ENCODE measurements at regions not wholly inside any gene's neighbourhood (a gene's known extent, or its start where the extent isn't known, plus 50 kb on each side); places are given as distances from the start of the nearest gene placed in this dataset.

- Histone ChIP-seq H3K36me3 (ENCODE audit: control insufficient read depth in 1 of 2, insufficient read depth in 2 of 2, low read length in 2 of 2) (no peaks in the 10 kb centered on the region), H3K9me3 (ENCODE audit: control insufficient read depth in 1 of 2, low read length in 2 of 2) (no peaks in the 10 kb centered on the region), H3K27me3 (ENCODE audit: control insufficient read depth in 1 of 2, insufficient read depth in 2 of 2, low read length in 2 of 2) (no peaks in the 10 kb centered on the region), H3K4me3 (ENCODE audit: low read depth in 1 of 2, low read length in 2 of 2) (no peak overlapping the region), H3K9ac (ENCODE audit: low read depth in 1 of 2, low read length in 2 of 2) (no peak overlapping the region), H3K27ac (ENCODE audit: low read depth, low read length) (no peak overlapping the region), H3K4me1 (ENCODE audit: control insufficient read depth in 1 of 2, insufficient read depth in 2 of 2, low read length in 2 of 2) (no peaks in the 10 kb centered on the region)
Measured at GRCh38 chr2:82811946-82812345, 1647.1 kb downstream of the SUCLG1 start.

- no peaks in the 10 kb centered on the region for H3K27me3 ChIP-seq (ENCODE audit: control insufficient read depth in 1 of 2, insufficient read depth in 2 of 2, low read length in 2 of 2)
- H3K4me1 ChIP-seq (ENCODE audit: control insufficient read depth in 1 of 2, insufficient read depth in 2 of 2, low read length in 2 of 2): no peaks in the 10 kb centered on the region
- no peak overlapping the region for H3K9ac ChIP-seq (ENCODE audit: low read depth in 1 of 2, low read length in 2 of 2)
- no peaks in the 10 kb centered on the region for H3K36me3 ChIP-seq (ENCODE audit: control insufficient read depth in 1 of 2, insufficient read depth in 2 of 2, low read length in 2 of 2)
- peaks cover 8% of the 10 kb centered on the region in 2 donors for H3K9me3 ChIP-seq (ENCODE audit: control insufficient read depth in 1 of 2, low read length in 2 of 2)
- H3K27ac ChIP-seq (ENCODE audit: low read depth, low read length): no peak overlapping the region
- no peak overlapping the region for H3K4me3 ChIP-seq (ENCODE audit: low read depth in 1 of 2, low read length in 2 of 2)
Measured at GRCh38 chr2:82803307-82803706, 1655.8 kb downstream of the SUCLG1 start.

- H3K27me3 ChIP-seq (ENCODE audit: control insufficient read depth in 1 of 2, insufficient read depth in 2 of 2, low read length in 2 of 2): no peaks in the 10 kb centered on the region
- H3K9me3 ChIP-seq (ENCODE audit: control insufficient read depth in 1 of 2, low read length in 2 of 2): peaks cover 0 to 4% of the 10 kb centered on the region in 2 donors
- no peaks in the 10 kb centered on the region for H3K4me1 ChIP-seq (ENCODE audit: control insufficient read depth in 1 of 2, insufficient read depth in 2 of 2, low read length in 2 of 2)
- no peaks in the 10 kb centered on the region for H3K36me3 ChIP-seq (ENCODE audit: control insufficient read depth in 1 of 2, insufficient read depth in 2 of 2, low read length in 2 of 2)
- H3K9ac ChIP-seq (ENCODE audit: low read depth in 1 of 2, low read length in 2 of 2): no peak overlapping the region
- H3K4me3 ChIP-seq (ENCODE audit: low read depth in 1 of 2, low read length in 2 of 2): no peak overlapping the region
- no peak overlapping the region for H3K27ac ChIP-seq (ENCODE audit: low read depth, low read length)
Measured at GRCh38 chr2:82797469-82797868, 1661.6 kb downstream of the SUCLG1 start.

- Histone ChIP-seq H3K9me3 (ENCODE audit: control insufficient read depth in 1 of 2, low read length in 2 of 2) (peaks cover 0 to 4% of the 10 kb centered on the region in 2 donors), H3K36me3 (ENCODE audit: control insufficient read depth in 1 of 2, insufficient read depth in 2 of 2, low read length in 2 of 2) (no peaks in the 10 kb centered on the region), H3K27ac (ENCODE audit: low read depth, low read length) (no peak overlapping the region), H3K4me1 (ENCODE audit: control insufficient read depth in 1 of 2, insufficient read depth in 2 of 2, low read length in 2 of 2) (no peaks in the 10 kb centered on the region), H3K4me3 (ENCODE audit: low read depth in 1 of 2, low read length in 2 of 2) (no peak overlapping the region), H3K9ac (ENCODE audit: low read depth in 1 of 2, low read length in 2 of 2) (no peak overlapping the region), H3K27me3 (ENCODE audit: control insufficient read depth in 1 of 2, insufficient read depth in 2 of 2, low read length in 2 of 2) (no peaks in the 10 kb centered on the region)
Measured at GRCh38 chr2:82796132-82796531, 1662.9 kb downstream of the SUCLG1 start.

- H3K27me3 ChIP-seq (ENCODE audit: control insufficient read depth in 1 of 2, insufficient read depth in 2 of 2, low read length in 2 of 2): no peaks in the 10 kb centered on the region
- H3K27ac ChIP-seq (ENCODE audit: low read depth, low read length): no peak overlapping the region
- H3K9ac ChIP-seq (ENCODE audit: low read depth in 1 of 2, low read length in 2 of 2): no peak overlapping the region
- no peak overlapping the region for H3K4me3 ChIP-seq (ENCODE audit: low read depth in 1 of 2, low read length in 2 of 2)
- H3K9me3 ChIP-seq (ENCODE audit: control insufficient read depth in 1 of 2, low read length in 2 of 2): peaks cover 0 to 4% of the 10 kb centered on the region in 2 donors
- no peaks in the 10 kb centered on the region for H3K36me3 ChIP-seq (ENCODE audit: control insufficient read depth in 1 of 2, insufficient read depth in 2 of 2, low read length in 2 of 2)
- no peaks in the 10 kb centered on the region for H3K4me1 ChIP-seq (ENCODE audit: control insufficient read depth in 1 of 2, insufficient read depth in 2 of 2, low read length in 2 of 2)
Measured at GRCh38 chr2:82795446-82795845, 1663.6 kb downstream of the SUCLG1 start.

GRCh38 chr2:82793711-82794435, 1665.2 kb downstream of the SUCLG1 start:
- H3K4me3 ChIP-seq (ENCODE audit: low read depth in 1 of 2, low read length in 2 of 2): no peak overlapping the region
- no peak overlapping the region for H3K27ac ChIP-seq (ENCODE audit: low read depth, low read length)
- H3K4me1 ChIP-seq (ENCODE audit: control insufficient read depth in 1 of 2, insufficient read depth in 2 of 2, low read length in 2 of 2): no peaks in the 10 kb centered on the region

GRCh38 chr2:82792316-82792715, 1666.8 kb downstream of the SUCLG1 start:
- no peaks in the 10 kb centered on the region for H3K4me1 ChIP-seq (ENCODE audit: control insufficient read depth in 1 of 2, insufficient read depth in 2 of 2, low read length in 2 of 2)
- no peak overlapping the region for H3K9ac ChIP-seq (ENCODE audit: low read depth in 1 of 2, low read length in 2 of 2)
- H3K4me3 ChIP-seq (ENCODE audit: low read depth in 1 of 2, low read length in 2 of 2): no peak overlapping the region
- no peaks in the 10 kb centered on the region for H3K36me3 ChIP-seq (ENCODE audit: control insufficient read depth in 1 of 2, insufficient read depth in 2 of 2, low read length in 2 of 2)
- H3K9me3 ChIP-seq (ENCODE audit: control insufficient read depth in 1 of 2, low read length in 2 of 2): no peaks in the 10 kb centered on the region
- H3K27ac ChIP-seq (ENCODE audit: low read depth, low read length): no peak overlapping the region
- no peaks in the 10 kb centered on the region for H3K27me3 ChIP-seq (ENCODE audit: control insufficient read depth in 1 of 2, insufficient read depth in 2 of 2, low read length in 2 of 2)

More at GRCh38 chr2:82793711-82794435, 1665.2 kb downstream of the SUCLG1 start:
- Histone ChIP-seq H3K9me3 (ENCODE audit: control insufficient read depth in 1 of 2, low read length in 2 of 2) (peaks cover 0 to 2% of the 10 kb centered on the region in 2 donors), H3K36me3 (ENCODE audit: control insufficient read depth in 1 of 2, insufficient read depth in 2 of 2, low read length in 2 of 2) (no peaks in the 10 kb centered on the region), H3K27me3 (ENCODE audit: control insufficient read depth in 1 of 2, insufficient read depth in 2 of 2, low read length in 2 of 2) (no peaks in the 10 kb centered on the region), H3K9ac (ENCODE audit: low read depth in 1 of 2, low read length in 2 of 2) (no peak overlapping the region)

- H3K4me3 ChIP-seq (ENCODE audit: low read depth in 1 of 2, low read length in 2 of 2): no peak overlapping the region
- H3K9ac ChIP-seq (ENCODE audit: low read depth in 1 of 2, low read length in 2 of 2): no peak overlapping the region
- no peaks in the 10 kb centered on the region for H3K9me3 ChIP-seq (ENCODE audit: control insufficient read depth in 1 of 2, low read length in 2 of 2)
- H3K4me1 ChIP-seq (ENCODE audit: control insufficient read depth in 1 of 2, insufficient read depth in 2 of 2, low read length in 2 of 2): no peaks in the 10 kb centered on the region
- H3K27me3 ChIP-seq (ENCODE audit: control insufficient read depth in 1 of 2, insufficient read depth in 2 of 2, low read length in 2 of 2): no peaks in the 10 kb centered on the region
- H3K36me3 ChIP-seq (ENCODE audit: control insufficient read depth in 1 of 2, insufficient read depth in 2 of 2, low read length in 2 of 2): no peaks in the 10 kb centered on the region
- H3K27ac ChIP-seq (ENCODE audit: low read depth, low read length): no peak overlapping the region
Measured at GRCh38 chr2:82790206-82791021, 1668.7 kb downstream of the SUCLG1 start.

GRCh38 chr2:82789851-82790205, 1669.3 kb downstream of the SUCLG1 start:
- no peaks in the 10 kb centered on the region for H3K9me3 ChIP-seq (ENCODE audit: control insufficient read depth in 1 of 2, low read length in 2 of 2)
- H3K27ac ChIP-seq (ENCODE audit: low read depth, low read length): no peak overlapping the region
- H3K9ac ChIP-seq (ENCODE audit: low read depth in 1 of 2, low read length in 2 of 2): no peak overlapping the region
- no peaks in the 10 kb centered on the region for H3K4me1 ChIP-seq (ENCODE audit: control insufficient read depth in 1 of 2, insufficient read depth in 2 of 2, low read length in 2 of 2)
- no peaks in the 10 kb centered on the region for H3K27me3 ChIP-seq (ENCODE audit: control insufficient read depth in 1 of 2, insufficient read depth in 2 of 2, low read length in 2 of 2)
- H3K4me3 ChIP-seq (ENCODE audit: low read depth in 1 of 2, low read length in 2 of 2): no peak overlapping the region
- no peaks in the 10 kb centered on the region for H3K36me3 ChIP-seq (ENCODE audit: control insufficient read depth in 1 of 2, insufficient read depth in 2 of 2, low read length in 2 of 2)

GRCh38 chr2:82781176-82781915, 1677.7 kb downstream of the SUCLG1 start:
- no peaks in the 10 kb centered on the region for H3K27me3 ChIP-seq (ENCODE audit: control insufficient read depth in 1 of 2, insufficient read depth in 2 of 2, low read length in 2 of 2)
- H3K36me3 ChIP-seq (ENCODE audit: control insufficient read depth in 1 of 2, insufficient read depth in 2 of 2, low read length in 2 of 2): no peaks in the 10 kb centered on the region
- no peaks in the 10 kb centered on the region for H3K9me3 ChIP-seq (ENCODE audit: control insufficient read depth in 1 of 2, low read length in 2 of 2)
- H3K4me1 ChIP-seq (ENCODE audit: control insufficient read depth in 1 of 2, insufficient read depth in 2 of 2, low read length in 2 of 2): no peaks in the 10 kb centered on the region
- H3K4me3 ChIP-seq (ENCODE audit: low read depth in 1 of 2, low read length in 2 of 2): no peak overlapping the region
- H3K9ac ChIP-seq (ENCODE audit: low read depth in 1 of 2, low read length in 2 of 2): no peak overlapping the region
- H3K27ac ChIP-seq (ENCODE audit: low read depth, low read length): no peak overlapping the region

Measured in duodenal mucosa (tissue), 2 donors.